Activated T-helper 2 cell treated with anti-CD3 and anti-CD28 coated beads, Interferon-gamma antibody, Interleukin-2, Interleukin-4, amounts not matched to agents 10 μg/mL and 5 μg/mL and 100 μg/mL, durations not matched to agents 14 hours and 24 hours and 36 hours (primary cell): ENCODE measurements at regions not wholly inside any gene's neighbourhood (a gene's known extent, or its start where the extent isn't known, plus 50 kb on each side); places are given as distances from the start of the nearest gene placed in this dataset.

Source experiments
- DNase-seq: peaks from one replicate; pipeline ENCODE4 v3.0.0; 2021; ENCODE audit warnings: low spot score
- H3K27ac Mint-ChIP-seq: one replicate; pipeline ENCODE4 v1.8.0; 2021; ENCODE audit warnings: mixed read lengths
- H3K27me3 Mint-ChIP-seq: one replicate; pipeline ENCODE4 v1.8.0; 2021; ENCODE audit warnings: low read depth, mixed read lengths
- H3K36me3 Mint-ChIP-seq: one replicate; pipeline ENCODE4 v1.8.0; 2021; ENCODE audit warnings: low read depth, mixed read lengths
- H3K4me1 Mint-ChIP-seq: one replicate; pipeline ENCODE4 v1.8.0; 2021; ENCODE audit warnings: low read depth, mixed read lengths
- H3K4me3 Mint-ChIP-seq: one replicate; pipeline ENCODE4 v1.8.0; 2021; ENCODE audit warnings: low read depth, mild to moderate bottlenecking, moderate library complexity, mixed read lengths
- H3K9me3 Mint-ChIP-seq: one replicate; pipeline ENCODE4 v1.8.0; 2021; ENCODE audit warnings: mixed read lengths
- intact Hi-C: fragments of 100-400 bp; cut with micrococcal nuclease; formaldehyde crosslinking; loops from one replicate; pipeline ENCODE4 v1.15.1; 2023

DNA sequence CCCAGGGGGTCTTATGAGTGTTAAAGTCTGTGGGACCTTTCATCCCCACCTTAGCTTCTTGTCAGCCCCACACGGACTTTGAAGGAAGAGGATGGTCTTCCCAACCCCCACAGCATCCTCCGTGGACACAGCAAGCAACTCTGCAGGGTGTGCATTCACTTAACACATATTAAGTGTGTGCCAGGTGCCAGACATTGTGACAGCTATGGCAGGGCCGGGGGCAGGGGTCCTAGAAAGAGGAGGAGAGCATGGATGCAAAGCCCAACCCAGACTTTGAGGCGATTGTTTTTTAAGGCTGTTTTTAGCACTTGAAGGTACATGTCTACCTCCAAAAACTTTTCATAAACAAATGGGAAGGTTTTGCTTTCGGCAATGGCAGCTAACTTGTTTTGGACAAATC, 121.6 kb upstream of the KCNG1 start:
- Mint-ChIP-seq H3K9me3 (no peaks in the 10 kb centered on the region), H3K4me1 (no peaks in the 10 kb centered on the region), H3K27me3 (peaks cover 17% of the 10 kb centered on the region)

DNA sequence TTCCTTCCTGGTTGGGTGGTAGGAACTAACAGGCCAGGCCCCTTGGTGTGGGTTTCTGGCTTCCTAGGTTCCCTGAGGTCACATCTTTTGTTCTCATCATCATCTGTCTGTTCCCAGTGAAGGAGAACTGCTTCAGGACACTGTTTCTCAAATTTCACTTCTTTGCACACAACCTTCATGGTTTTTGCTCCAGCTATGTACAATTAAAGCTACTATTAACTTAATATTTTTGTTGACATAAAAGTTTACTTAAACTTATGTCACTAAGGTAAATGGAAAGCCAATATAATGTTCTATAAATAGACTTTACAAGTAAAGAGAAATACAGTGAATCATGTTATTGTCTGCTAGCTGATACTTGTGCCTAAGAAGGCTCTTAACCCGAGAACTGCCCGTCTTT, 120.7 kb upstream of the KCNG1 start:
- intact Hi-C loops, result no loop called here
- no peaks in the 10 kb centered on the region for H3K9me3 Mint-ChIP-seq
- H3K4me3 Mint-ChIP-seq, result no peak overlapping the region
- H3K4me1 Mint-ChIP-seq, result no peaks in the 10 kb centered on the region
- no peaks in the 10 kb centered on the region for H3K36me3 Mint-ChIP-seq
- no peak overlapping the region for H3K27ac Mint-ChIP-seq
- no peak for DNase-seq
- H3K27me3 Mint-ChIP-seq, result peaks cover 17% of the 10 kb centered on the region

More for the DNA sequence above, 121.6 kb upstream of the KCNG1 start:
- Mint-ChIP-seq H3K4me3 (no peak overlapping the region), H3K27ac (no peak overlapping the region), H3K36me3 (no peaks in the 10 kb centered on the region)
- no peak for DNase-seq
- intact Hi-C loops, result no loop called here

DNA sequence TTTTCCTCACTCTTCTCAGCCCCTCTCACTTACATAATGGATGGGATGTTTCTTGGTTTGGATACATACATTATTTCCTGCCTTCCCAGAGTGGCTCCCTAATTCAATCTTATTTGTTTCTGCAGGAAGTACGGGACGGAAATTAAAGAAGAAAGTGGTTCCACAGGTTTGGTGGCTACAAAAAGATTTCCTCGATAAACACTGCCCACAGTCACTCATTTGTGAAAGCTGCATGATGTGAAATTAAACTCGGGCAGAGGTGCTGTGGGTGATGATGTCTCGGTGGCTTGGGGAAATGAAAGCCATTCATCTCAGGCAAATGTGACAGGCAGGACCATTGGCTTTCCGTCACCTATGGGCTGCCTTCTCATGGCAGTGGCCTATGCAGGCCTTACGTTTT, 119.5 kb upstream of the KCNG1 start:
- H3K4me1 Mint-ChIP-seq, result no peaks in the 10 kb centered on the region
- no peak for DNase-seq
- H3K36me3 Mint-ChIP-seq, result no peaks in the 10 kb centered on the region
- intact Hi-C loops, result no loop called here
- peaks cover 15% of the 10 kb centered on the region for H3K27me3 Mint-ChIP-seq
- no peaks in the 10 kb centered on the region for H3K9me3 Mint-ChIP-seq
- no peak overlapping the region for H3K27ac Mint-ChIP-seq
- no peak overlapping the region for H3K4me3 Mint-ChIP-seq

DNA sequence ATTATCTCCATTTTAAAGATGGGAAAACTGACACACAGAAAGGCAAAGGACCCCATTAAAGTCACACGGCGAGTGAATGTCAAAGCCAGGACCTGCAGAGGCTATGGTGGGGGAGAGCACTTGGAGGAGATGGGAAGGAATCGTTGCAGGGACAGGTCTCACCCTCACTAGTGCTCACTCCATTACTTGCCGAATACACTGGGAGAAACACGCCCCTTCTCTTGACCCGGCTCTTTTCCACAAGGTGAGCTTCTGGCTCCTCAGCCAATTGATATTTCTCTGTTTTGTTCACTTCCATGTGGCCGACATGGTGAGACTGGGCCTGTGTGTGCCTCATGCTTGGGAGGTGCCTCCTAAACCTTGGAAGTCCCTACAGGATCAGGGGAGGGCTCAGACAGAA, 117.8 kb upstream of the KCNG1 start:
- H3K9me3 Mint-ChIP-seq, result no peaks in the 10 kb centered on the region
- no peaks in the 10 kb centered on the region for H3K4me1 Mint-ChIP-seq
- intact Hi-C loops, result no loop called here
- no peak overlapping the region for H3K27ac Mint-ChIP-seq
- no peak overlapping the region for H3K4me3 Mint-ChIP-seq
- H3K27me3 Mint-ChIP-seq, result peaks cover 5% of the 10 kb centered on the region
- no peak for DNase-seq
- H3K36me3 Mint-ChIP-seq, result no peaks in the 10 kb centered on the region

DNA sequence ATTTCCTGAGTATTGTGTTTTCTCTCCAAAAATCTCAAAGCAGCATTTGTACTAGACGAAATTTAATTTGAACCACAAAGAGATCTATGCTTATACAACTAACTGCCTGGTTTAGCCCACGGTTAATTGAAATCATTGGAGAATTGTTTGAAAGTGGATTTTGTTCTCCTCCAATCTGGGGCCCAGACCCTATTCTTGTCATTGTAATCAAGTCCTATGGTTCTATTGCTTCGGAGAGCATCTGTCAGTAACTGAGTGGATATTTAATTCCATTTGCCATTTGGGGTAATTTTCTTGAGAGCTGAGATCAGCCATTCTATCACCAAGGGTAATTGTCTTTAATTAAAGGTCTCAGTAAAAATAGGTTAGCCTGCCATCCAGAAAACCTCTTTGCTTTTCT, 117.0 kb upstream of the KCNG1 start:
- H3K9me3 Mint-ChIP-seq, result no peaks in the 10 kb centered on the region
- intact Hi-C loops, result no loop called here
- no peak for DNase-seq
- H3K36me3 Mint-ChIP-seq, result no peaks in the 10 kb centered on the region
- H3K27ac Mint-ChIP-seq, result no peak overlapping the region
- no peaks in the 10 kb centered on the region for H3K4me1 Mint-ChIP-seq
- peaks cover 5% of the 10 kb centered on the region for H3K27me3 Mint-ChIP-seq
- H3K4me3 Mint-ChIP-seq, result no peak overlapping the region

DNA sequence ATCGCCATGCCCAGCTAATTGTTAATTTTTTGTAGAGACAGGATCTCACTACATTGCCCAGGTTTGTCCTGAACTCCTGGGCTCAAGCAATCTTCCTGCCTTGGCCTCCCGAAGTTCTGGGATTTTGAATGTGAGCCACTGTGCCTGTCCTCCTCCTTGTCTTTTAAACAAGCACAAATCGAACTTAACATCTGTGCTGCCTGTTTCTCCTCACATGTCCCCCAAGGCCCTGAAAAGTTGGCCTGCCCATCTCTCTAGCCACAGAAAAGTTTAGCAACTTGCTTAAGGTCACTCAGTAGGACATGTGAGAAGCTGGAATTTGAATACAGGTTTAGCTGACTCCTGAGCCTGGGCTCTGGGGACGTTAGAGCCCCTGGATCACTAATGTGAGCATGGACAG, 115.7 kb upstream of the KCNG1 start:
- DNase-seq, result no peak
- Mint-ChIP-seq H3K4me1 (no peaks in the 10 kb centered on the region), H3K4me3 (no peak overlapping the region), H3K27me3 (peaks cover 9% of the 10 kb centered on the region), H3K27ac (no peak overlapping the region), H3K9me3 (no peaks in the 10 kb centered on the region), H3K36me3 (no peaks in the 10 kb centered on the region)
- intact Hi-C loops, result no loop called here

DNA sequence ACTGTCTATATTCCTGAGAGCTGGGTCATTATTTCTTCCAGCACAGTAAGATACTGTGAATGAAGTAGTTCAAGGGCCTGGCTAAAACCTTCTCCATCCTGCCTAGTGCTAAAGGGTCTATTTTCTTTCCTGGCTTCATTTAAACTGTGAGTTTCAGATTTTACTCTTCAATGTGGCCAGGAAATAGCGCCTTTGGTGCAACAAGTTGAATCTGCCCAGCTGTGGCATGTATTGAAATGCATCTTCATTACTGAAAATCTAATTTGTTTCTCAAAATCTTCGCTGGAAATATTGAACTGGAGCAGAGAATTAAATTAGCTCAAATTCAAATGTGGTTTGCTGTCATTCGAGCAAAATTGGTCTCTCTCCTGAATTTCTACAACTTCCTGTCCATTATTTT, 114.6 kb upstream of the KCNG1 start:
- no peak for DNase-seq
- Mint-ChIP-seq H3K36me3 (no peaks in the 10 kb centered on the region), H3K4me3 (no peak overlapping the region), H3K27me3 (peaks cover 12% of the 10 kb centered on the region), H3K4me1 (no peaks in the 10 kb centered on the region), H3K27ac (no peak overlapping the region), H3K9me3 (no peaks in the 10 kb centered on the region)
- intact Hi-C loops, result no loop called here

DNA sequence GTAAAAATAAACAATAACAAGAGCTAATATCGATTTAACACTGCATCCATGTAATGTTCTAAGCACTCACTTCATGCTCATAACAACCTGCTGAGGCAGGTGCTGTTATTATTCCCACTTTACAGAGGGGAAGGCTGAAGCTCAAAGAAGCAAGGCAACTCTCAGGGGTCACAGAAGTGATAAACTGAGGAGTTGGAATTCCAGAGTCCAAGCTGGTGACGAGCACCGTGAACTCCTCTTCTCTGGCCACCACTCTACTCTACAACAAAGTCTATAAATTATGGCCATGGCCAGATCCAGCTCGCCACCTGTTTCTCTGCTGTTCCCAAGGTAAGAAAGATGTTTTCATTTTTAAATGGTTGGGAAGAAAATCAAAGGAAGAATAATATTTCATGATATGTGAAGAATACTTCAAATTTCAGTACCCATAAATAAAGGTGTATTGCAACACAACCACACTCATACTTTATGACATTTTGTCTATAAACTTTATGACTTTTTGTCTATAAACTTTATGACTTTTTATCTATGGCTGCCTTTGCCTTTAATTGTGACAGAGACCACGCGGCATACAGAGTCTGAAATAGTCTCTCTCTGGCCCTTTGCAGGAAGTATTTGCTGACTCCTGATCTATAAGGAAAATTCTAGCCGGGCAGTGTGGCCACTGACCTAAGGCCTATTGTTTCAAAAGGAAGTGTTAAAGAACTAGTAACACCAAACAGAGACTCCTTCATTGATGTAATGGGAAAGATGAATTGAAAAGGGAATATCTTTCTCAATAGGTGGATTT, 113.2 kb upstream of the KCNG1 start:
- H3K4me1 Mint-ChIP-seq, result no peaks in the 10 kb centered on the region
- intact Hi-C loops, result no loop called here
- DNase-seq, result no peak
- no peaks in the 10 kb centered on the region for H3K36me3 Mint-ChIP-seq
- no peak overlapping the region for H3K27ac Mint-ChIP-seq
- no peak overlapping the region for H3K4me3 Mint-ChIP-seq
- H3K9me3 Mint-ChIP-seq, result no peaks in the 10 kb centered on the region
- peaks cover 12% of the 10 kb centered on the region for H3K27me3 Mint-ChIP-seq

DNA sequence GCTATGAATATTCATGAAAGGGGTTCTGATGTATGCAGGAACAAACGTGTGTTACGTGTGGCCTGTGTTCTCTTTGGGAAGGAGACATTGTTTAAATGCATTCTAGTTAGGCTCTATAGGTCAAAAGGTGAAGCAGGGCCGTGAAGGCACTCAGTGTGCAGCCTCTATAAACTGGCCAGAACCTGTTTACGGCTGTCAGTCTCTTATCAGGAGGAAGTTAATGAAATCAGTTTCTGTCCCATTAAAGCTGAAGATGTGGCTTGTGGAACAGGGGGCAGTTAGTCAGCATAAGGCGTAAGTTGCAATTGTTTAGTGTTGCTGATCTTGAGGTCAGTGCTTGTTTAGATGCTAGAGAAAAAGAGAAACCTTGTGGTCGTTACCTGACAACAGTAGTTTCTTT, 111.5 kb upstream of the KCNG1 start:
- H3K27me3 Mint-ChIP-seq, result peaks cover 12% of the 10 kb centered on the region
- H3K4me1 Mint-ChIP-seq, result no peaks in the 10 kb centered on the region
- H3K9me3 Mint-ChIP-seq, result no peaks in the 10 kb centered on the region
- intact Hi-C loops, result no loop called here
- no peak for DNase-seq
- no peak overlapping the region for H3K27ac Mint-ChIP-seq
- no peaks in the 10 kb centered on the region for H3K36me3 Mint-ChIP-seq
- H3K4me3 Mint-ChIP-seq, result no peak overlapping the region

DNA sequence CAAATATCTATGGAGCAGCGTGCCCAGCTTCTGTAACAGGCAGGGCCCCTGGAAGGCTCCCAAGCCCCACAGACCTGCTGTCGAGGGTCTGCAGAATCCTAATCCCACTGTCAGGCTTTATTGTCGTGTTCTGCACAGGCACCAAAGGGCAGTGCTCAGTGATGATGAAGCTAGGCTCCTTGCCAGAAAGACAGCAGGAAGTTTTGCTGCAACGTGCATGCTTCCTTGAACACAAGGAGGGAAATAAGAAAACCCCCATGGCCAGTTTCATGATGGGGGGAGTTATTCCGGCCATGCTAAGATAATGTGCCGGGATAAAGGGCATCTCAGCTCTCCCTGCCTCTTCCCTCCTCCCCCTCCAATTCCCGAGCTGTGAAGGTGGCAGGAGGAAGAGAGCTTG, 109.4 kb upstream of the KCNG1 start:
- no peaks in the 10 kb centered on the region for H3K36me3 Mint-ChIP-seq
- DNase-seq, result no peak
- peaks cover 12% of the 10 kb centered on the region for H3K27me3 Mint-ChIP-seq
- no peak overlapping the region for H3K4me3 Mint-ChIP-seq
- H3K9me3 Mint-ChIP-seq, result no peaks in the 10 kb centered on the region
- no peak overlapping the region for H3K27ac Mint-ChIP-seq
- intact Hi-C loops, result no loop called here
- peaks cover 11% of the 10 kb centered on the region for H3K4me1 Mint-ChIP-seq

DNA sequence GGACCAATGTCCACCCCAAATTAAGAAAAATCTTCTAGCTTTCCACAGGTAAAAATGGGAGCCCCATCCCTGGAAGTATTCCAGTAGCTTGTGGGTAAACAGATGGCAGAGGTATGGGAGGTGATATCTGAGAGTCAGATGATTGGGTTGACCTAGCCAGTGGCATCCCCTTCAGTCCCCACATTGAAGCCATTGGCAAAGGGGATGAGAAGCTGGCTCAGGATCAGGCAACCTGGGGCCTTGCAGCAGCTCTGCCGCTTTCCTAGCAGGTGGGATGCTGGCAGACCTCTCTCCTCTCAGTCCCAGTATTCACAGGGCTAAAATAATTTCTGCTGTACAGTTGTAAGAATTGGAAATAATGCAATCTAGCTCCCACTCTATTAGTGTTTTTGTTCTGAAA, 108.9 kb upstream of the KCNG1 start:
- no peak for DNase-seq
- peaks cover 11% of the 10 kb centered on the region for H3K4me1 Mint-ChIP-seq
- H3K27ac Mint-ChIP-seq, result no peak overlapping the region
- H3K27me3 Mint-ChIP-seq, result peaks cover 13% of the 10 kb centered on the region
- intact Hi-C loops, result no loop called here
- no peaks in the 10 kb centered on the region for H3K9me3 Mint-ChIP-seq
- H3K4me3 Mint-ChIP-seq, result no peak overlapping the region
- H3K36me3 Mint-ChIP-seq, result no peaks in the 10 kb centered on the region

DNA sequence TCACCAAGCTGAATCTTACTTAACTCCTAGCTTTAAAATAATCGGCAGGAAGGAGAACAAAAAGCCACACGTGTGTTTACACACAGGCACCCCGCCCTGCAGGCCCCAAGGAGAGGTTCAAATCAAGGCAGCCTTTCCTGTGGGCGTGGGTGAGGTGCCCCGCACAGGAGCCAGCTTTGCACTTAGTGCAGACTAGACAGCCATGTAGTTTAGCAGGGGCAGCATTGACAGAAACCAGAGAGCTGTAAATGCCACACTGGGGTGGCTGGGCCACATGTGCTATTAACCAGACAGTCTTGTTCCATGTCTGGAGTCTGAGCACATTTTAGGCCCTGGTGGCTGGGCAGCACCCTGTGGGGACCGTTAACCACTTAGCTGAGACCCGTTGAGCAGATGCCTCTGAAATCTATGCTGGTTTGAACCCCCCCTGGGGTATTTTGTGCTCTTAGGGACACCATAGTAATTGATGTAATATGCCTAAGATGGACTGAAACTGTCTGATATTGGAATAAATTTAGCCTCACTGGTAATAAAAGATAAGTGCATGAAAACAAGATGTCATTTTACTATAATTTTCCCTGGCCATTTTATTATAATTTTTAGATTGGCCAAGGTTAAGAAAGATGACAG, 106.4 kb upstream of the KCNG1 start:
- H3K4me1 Mint-ChIP-seq, result peaks cover 11% of the 10 kb centered on the region
- H3K4me3 Mint-ChIP-seq, result no peak overlapping the region
- intact Hi-C loops, result no loop called here
- no peak overlapping the region for H3K27ac Mint-ChIP-seq
- H3K36me3 Mint-ChIP-seq, result no peaks in the 10 kb centered on the region
- no peak for DNase-seq
- H3K27me3 Mint-ChIP-seq, result peaks cover 20% of the 10 kb centered on the region
- no peaks in the 10 kb centered on the region for H3K9me3 Mint-ChIP-seq

DNA sequence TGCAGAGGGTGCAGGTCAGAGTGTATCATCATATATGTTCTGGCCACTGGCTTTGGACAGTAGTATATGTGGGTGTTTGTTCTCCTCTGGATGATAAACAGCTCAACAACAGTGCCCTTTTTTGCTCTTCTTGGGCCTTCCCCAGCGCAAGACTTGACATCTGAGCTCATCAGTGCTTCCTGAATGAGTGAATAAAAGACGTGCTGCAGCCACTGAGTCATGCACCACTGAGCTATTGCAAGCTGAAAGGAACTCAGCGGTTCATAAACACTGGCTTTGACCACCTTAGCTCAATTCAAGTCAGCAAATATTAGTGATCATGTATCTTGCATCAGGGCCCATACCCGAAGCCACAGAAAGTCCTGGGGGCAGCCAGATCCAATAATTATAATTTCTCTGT, 105.3 kb upstream of the KCNG1 start:
- H3K4me1 Mint-ChIP-seq, result peaks cover 13% of the 10 kb centered on the region
- intact Hi-C loops, result no loop called here
- H3K27ac Mint-ChIP-seq, result no peak overlapping the region
- H3K36me3 Mint-ChIP-seq, result no peaks in the 10 kb centered on the region
- H3K4me3 Mint-ChIP-seq, result no peak overlapping the region
- H3K27me3 Mint-ChIP-seq, result peaks cover 20% of the 10 kb centered on the region
- H3K9me3 Mint-ChIP-seq, result no peaks in the 10 kb centered on the region
- no peak for DNase-seq
